HEK293T (cell line): ENCODE measurements at regions not wholly inside any gene's neighbourhood (a gene's known extent, or its start where the extent isn't known, plus 50 kb on each side); places are given as distances from the start of the nearest gene placed in this dataset.

Source experiments
- CTCF ChIA-PET: fragments of 350-600 bp; formaldehyde crosslinking; extraction: SDS; loops from one replicate; lab custom pipeline; 2021; ENCODE audit warnings: antibody characterized with exemption, inconsistent platforms; lab: Yijun Ruan, JAX
- POLR2A ChIA-PET: fragments of 350-600 bp; formaldehyde crosslinking; extraction: SDS; loops from one replicate; lab custom pipeline; 2020; ENCODE audit warnings: antibody characterized with exemption, inconsistent platforms; lab: Yijun Ruan, JAX
- DNase-seq: peaks from one replicate; pipeline ENCODE4 v3.0.0; 2012; ENCODE audit warnings: mixed read lengths; ENCODE audit errors: extremely low spot score
- ARNT ChIP-seq: fragments of 450-650 bp; IDR thresholded peaks from 2 replicates; pipeline ENCODE4 v1.6.1; 2017; ENCODE audit warnings: mild to moderate bottlenecking
- BHLHE40 ChIP-seq: fragments of 450-650 bp; IDR thresholded peaks from 2 replicates; pipeline ENCODE4 v1.6.1; 2016; ENCODE audit warnings: mild to moderate bottlenecking, moderate library complexity, borderline replicate concordance
- CTBP1 ChIP-seq: fragments of 450-650 bp; IDR thresholded peaks from 2 replicates; pipeline ENCODE4 v1.6.1; 2016; ENCODE audit warnings: borderline replicate concordance
- ELF4 ChIP-seq: fragments of 450-650 bp; IDR thresholded peaks from 2 replicates; pipeline ENCODE4 v1.6.1; 2017; ENCODE audit warnings: antibody characterized with exemption
- FOXA1 ChIP-seq: fragments of 450-650 bp; IDR thresholded peaks from 2 replicates; pipeline ENCODE4 v1.6.1; 2016; ENCODE audit warnings: mild to moderate bottlenecking
- FOXK2 ChIP-seq: fragments of 450-650 bp; IDR thresholded peaks from 2 replicates; pipeline ENCODE4 v1.6.1; 2016; ENCODE audit warnings: mild to moderate bottlenecking
- FOXM1 ChIP-seq: fragments of 450-650 bp; IDR thresholded peaks from 2 replicates; pipeline ENCODE4 v1.6.1; 2017; ENCODE audit warnings: mild to moderate bottlenecking, borderline replicate concordance
- HDGF ChIP-seq: fragments of 450-650 bp; IDR thresholded peaks from 2 replicates; pipeline ENCODE4 v1.6.1; 2017; ENCODE audit warnings: antibody characterized with exemption, borderline replicate concordance
- L3MBTL2 ChIP-seq: fragments of 450-650 bp; conservative IDR thresholded peaks from 2 replicates; pipeline ENCODE4 v1.6.1; 2016; ENCODE audit warnings: mild to moderate bottlenecking
- LEF1 ChIP-seq: fragments of 450-650 bp; IDR thresholded peaks from 2 replicates; pipeline ENCODE4 v1.6.1; 2017; ENCODE audit warnings: mild to moderate bottlenecking, borderline replicate concordance
- NFRKB ChIP-seq: fragments of 450-650 bp; IDR thresholded peaks from 2 replicates; pipeline ENCODE4 v1.6.1; 2016; ENCODE audit warnings: mild to moderate bottlenecking, moderate library complexity
- PKNOX1 ChIP-seq: fragments of 450-650 bp; IDR thresholded peaks from 2 replicates; pipeline ENCODE4 v1.6.1; 2016
- SP1 ChIP-seq: fragments of 450-650 bp; IDR thresholded peaks from 2 replicates; pipeline ENCODE4 v1.6.1; 2017
- SUZ12 ChIP-seq: fragments of 450-650 bp; IDR thresholded peaks from 2 replicates; pipeline ENCODE4 v1.6.1; 2016; ENCODE audit warnings: mild to moderate bottlenecking
- TARDBP ChIP-seq: fragments of 450-650 bp; IDR thresholded peaks from 2 replicates; pipeline ENCODE4 v1.6.1; 2016
- ZNF384 ChIP-seq: fragments of 450-650 bp; IDR thresholded peaks from 2 replicates; pipeline ENCODE4 v1.6.1; 2016

GRCh38 chr6:169841907-169842606 lies 90.6 kb downstream of the ERMARD start:
- TF ChIP-seq FOXK2, result no peak
- no peak for TF ChIP-seq HDGF
- no peak for TF ChIP-seq CTBP1
- no peak for TF ChIP-seq L3MBTL2
- TF ChIP-seq TARDBP, result no peak
- TF ChIP-seq ELF4, result no peak
- TF ChIP-seq SUZ12, result no peak
- TF ChIP-seq ARNT, result no peak
- no peak for TF ChIP-seq FOXA1
- TF ChIP-seq ZNF384, result no peak
- TF ChIP-seq LEF1, result no peak
- ChIA-PET CTCF (interaction anchor here (0.6 to 1.4 kb wide), 2 partner anchors 10 to 61 kb away, joined by 4 to 5 read pairs; no protein-coding TSS in a partner anchor), POLR2A (no interaction called here)
- DNase-seq, result no peak

GRCh38 chr6:169841251-169841650 lies 89.8 kb downstream of the ERMARD start:
- POLR2A ChIA-PET, result no interaction called here
- TF ChIP-seq FOXM1, result no peak
- no peak for TF ChIP-seq FOXA1
- no peak for TF ChIP-seq SUZ12
- TF ChIP-seq SP1, result no peak
- TF ChIP-seq BHLHE40, result no peak
- TF ChIP-seq ARNT, result no peak
- TF ChIP-seq LEF1, result no peak
- no peak for TF ChIP-seq PKNOX1
- TF ChIP-seq HDGF, result no peak
- TF ChIP-seq FOXK2, result no peak
- TF ChIP-seq L3MBTL2, result no peak
- TF ChIP-seq TARDBP, result no peak
- no peak for TF ChIP-seq ELF4
- TF ChIP-seq CTBP1, result no peak
- no peak for TF ChIP-seq NFRKB
- no peak for TF ChIP-seq ZNF384
- DNase-seq, result no peak
- CTCF ChIA-PET, result interaction anchor here (0.6 to 1.4 kb wide), 2 partner anchors 10 to 22 kb away, joined by 3 to 5 read pairs; no protein-coding TSS in a partner anchor

DNA sequence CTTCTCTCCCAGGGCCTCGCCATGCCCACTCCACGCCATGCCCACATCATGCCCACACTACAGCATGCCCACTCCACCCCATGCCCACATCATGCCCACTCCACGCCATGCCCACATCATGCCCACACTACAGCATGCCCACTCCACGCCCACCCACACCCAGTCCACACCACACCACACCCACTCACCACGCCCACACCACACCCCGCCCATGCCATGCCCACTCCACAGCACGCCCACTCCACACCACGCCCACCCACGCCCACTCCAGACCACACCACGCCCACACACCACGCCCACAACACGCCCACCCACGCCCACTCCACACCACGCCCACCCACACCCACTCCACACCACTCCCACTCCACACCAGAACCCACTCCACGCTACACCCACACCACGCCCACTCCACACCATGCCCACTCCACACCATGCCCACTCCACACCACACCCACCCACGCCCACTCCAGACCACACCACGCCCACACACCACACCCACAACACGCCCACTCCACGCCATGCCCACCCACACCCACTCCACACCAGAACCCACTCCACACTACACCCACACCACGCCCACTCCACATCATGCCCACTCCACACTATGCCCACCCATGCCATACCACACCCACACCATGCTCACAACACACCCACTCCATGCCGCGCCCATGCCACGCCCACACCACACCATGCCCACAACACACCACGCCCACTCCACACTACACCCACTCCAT lies 88.6 kb downstream of the ERMARD start:
- TF ChIP-seq BHLHE40 (no peak), FOXM1 (no peak), TARDBP (peak; percentile 78), CTBP1 (no peak), SP1 (peak; percentile 60; the same call in 1 of the 2 replicates), NFRKB (no peak), L3MBTL2 (no peak)
- ChIA-PET CTCF (no interaction called here), POLR2A (no interaction called here)
- no peak for DNase-seq

DNA sequence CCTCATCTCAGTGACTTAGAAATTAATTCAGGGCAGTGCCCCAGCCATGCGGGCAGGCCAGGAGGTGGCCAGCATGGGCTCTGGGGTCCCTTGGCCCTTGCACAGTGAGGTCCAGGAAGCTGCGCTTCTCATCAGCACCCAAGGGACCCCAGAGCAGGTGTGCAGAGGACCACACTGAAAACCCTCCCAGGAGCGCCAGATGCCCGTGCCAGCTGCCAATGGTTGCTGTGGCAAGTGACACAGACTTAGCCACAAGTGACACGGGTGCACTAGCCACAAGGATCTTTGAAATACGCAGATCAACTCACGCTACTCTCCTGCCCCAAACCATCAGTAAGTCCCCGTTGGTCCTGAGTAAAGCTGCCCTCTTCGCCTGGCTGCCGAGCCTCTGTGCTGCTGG lies 88.1 kb downstream of the ERMARD start:
- TF ChIP-seq CTBP1 (no peak), ZNF384 (no peak), SUZ12 (no peak)
- DNase-seq, result no peak
- POLR2A ChIA-PET, result no interaction called here
- CTCF ChIA-PET, result no interaction called here

GRCh38 chr6:169839029-169839481 lies 87.6 kb downstream of the ERMARD start:
- no peak for DNase-seq

GRCh38 chr6:169838346-169839028 lies 87.1 kb downstream of the ERMARD start:
- TF ChIP-seq ZNF384 (no peak), ARNT (no peak), FOXM1 (no peak), TARDBP (no peak), L3MBTL2 (no peak), NFRKB (no peak), HDGF (no peak), SUZ12 (no peak), PKNOX1 (no peak), FOXA1 (no peak), FOXK2 (no peak), CTBP1 (no peak), LEF1 (no peak), ELF4 (no peak), SP1 (no peak)
- no peak for DNase-seq
- CTCF ChIA-PET, result no interaction called here

More at GRCh38 chr6:169839029-169839481, 87.6 kb downstream of the ERMARD start:
- ChIA-PET POLR2A (no interaction called here), CTCF (no interaction called here)
- TF ChIP-seq SP1, result no peak

More at GRCh38 chr6:169838346-169839028, 87.1 kb downstream of the ERMARD start:
- POLR2A ChIA-PET, result no interaction called here
